ENCODE measurements at regions not wholly inside any gene's neighbourhood (a gene's known extent, or its start where the extent isn't known, plus 50 kb on each side); places are given as distances from the start of the nearest gene placed in this dataset.

DNA sequence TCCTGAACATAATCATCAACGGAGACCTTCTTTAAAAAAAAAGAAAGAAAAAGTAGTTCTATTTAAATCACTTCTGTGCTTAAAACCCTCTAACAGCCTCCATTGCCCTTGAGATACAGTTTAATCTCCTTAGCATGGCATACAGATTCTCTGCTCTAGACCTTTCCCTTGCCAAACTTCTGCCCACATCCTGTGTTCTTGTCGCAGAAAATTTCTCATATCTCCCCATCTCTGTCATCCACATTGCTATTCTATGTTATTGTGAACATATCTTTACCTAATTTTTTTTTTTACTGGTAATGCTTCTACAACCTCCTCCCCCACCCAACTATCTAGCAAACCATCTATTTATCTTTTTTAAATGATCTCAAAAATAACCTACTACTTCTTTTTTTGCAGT lies 135.7 kb upstream of the PROX1 start:
- no peak for DNase-seq (ENCODE audit: low read depth)
- no peak overlapping the region for H3K4me3 ChIP-seq (ENCODE audit: control insufficient read depth, low read depth, low read length)
- TF ChIP-seq, protein P1, sequence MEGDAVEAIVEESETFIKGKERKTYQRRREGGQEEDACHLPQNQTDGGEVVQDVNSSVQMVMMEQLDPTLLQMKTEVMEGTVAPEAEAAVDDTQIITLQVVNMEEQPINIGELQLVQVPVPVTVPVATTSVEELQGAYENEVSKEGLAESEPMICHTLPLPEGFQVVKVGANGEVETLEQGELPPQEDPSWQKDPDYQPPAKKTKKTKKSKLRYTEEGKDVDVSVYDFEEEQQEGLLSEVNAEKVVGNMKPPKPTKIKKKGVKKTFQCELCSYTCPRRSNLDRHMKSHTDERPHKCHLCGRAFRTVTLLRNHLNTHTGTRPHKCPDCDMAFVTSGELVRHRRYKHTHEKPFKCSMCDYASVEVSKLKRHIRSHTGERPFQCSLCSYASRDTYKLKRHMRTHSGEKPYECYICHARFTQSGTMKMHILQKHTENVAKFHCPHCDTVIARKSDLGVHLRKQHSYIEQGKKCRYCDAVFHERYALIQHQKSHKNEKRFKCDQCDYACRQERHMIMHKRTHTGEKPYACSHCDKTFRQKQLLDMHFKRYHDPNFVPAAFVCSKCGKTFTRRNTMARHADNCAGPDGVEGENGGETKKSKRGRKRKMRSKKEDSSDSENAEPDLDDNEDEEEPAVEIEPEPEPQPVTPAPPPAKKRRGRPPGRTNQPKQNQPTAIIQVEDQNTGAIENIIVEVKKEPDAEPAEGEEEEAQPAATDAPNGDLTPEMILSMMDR (IDR thresholded peaks at IDR 0.05; ENCODE audit: control insufficient read depth, insufficient read depth, low read depth, low read length, missing control alignments) = no peak

GRCh38 chr1:213858581-213858980 lies 129.2 kb upstream of the PROX1 start:
- TF ChIP-seq, protein P1 (IDR thresholded peaks at IDR 0.05; ENCODE audit: control insufficient read depth, insufficient read depth, low read depth, low read length, missing control alignments) = no peak
- no peak for DNase-seq (ENCODE audit: low read depth)

GRCh38 chr1:213861841-213862240 lies 125.9 kb upstream of the PROX1 start:
- no peak for DNase-seq (ENCODE audit: low read depth)
- TF ChIP-seq, protein P1 (IDR thresholded peaks at IDR 0.05; ENCODE audit: control insufficient read depth, insufficient read depth, low read depth, low read length, missing control alignments) = no peak

More at GRCh38 chr1:213858581-213858980, 129.2 kb upstream of the PROX1 start:
- no peak overlapping the region for H3K4me3 ChIP-seq (ENCODE audit: control insufficient read depth, low read depth, low read length)

GRCh38 chr1:213864091-213864490 lies 123.7 kb upstream of the PROX1 start:
- TF ChIP-seq, protein P1 (IDR thresholded peaks at IDR 0.05; ENCODE audit: control insufficient read depth, insufficient read depth, low read depth, low read length, missing control alignments) = no peak
- no peak overlapping the region for H3K4me3 ChIP-seq (ENCODE audit: control insufficient read depth, low read depth, low read length)
- no peak for DNase-seq (ENCODE audit: low read depth)

More at GRCh38 chr1:213861841-213862240, 125.9 kb upstream of the PROX1 start:
- H3K4me3 ChIP-seq (ENCODE audit: control insufficient read depth, low read depth, low read length) = no peak overlapping the region

DNA sequence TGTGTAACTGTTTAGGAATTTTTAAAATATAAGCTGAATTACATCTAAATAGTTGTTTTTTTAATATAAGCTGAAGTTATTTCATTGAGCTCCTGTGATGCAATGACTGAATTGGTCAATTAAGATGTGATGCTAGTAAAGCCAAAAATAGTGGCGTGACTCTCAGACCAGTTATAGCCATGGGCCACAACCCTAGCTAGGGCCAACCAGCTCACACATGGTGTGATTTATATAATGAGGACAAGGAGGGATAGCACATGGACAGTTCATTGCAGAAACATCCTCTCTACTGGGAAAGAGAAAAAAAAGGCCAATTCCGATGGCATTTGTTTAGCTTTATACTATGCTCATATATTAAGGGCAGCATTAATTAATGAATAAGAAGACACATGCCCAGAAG lies 119.3 kb upstream of the PROX1 start:
- TF ChIP-seq, protein P1 (IDR thresholded peaks at IDR 0.05; ENCODE audit: control insufficient read depth, insufficient read depth, low read depth, low read length, missing control alignments) = no peak
- no peak overlapping the region for H3K4me3 ChIP-seq (ENCODE audit: control insufficient read depth, low read depth, low read length)
- no peak for DNase-seq (ENCODE audit: low read depth)

DNA sequence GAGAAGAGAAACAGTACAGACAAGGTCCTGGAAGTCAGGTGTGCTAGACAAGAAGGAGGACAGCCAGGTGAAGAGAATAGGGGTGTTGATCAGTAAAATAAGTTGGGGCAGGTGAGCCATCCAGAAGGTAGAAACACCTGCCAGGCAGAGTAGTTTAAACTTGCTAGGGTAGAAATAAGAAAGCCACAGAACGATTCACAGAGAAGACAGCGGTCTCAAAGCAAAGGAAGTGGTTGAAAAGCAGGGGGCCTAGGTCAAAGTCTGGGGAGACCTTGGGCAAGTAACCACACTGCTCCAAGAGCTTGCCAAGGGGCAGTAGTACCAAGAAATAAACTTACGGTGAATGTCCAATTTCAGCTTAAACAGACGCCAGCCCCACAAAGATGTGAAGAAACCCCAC lies 116.6 kb upstream of the PROX1 start:
- TF ChIP-seq, protein P1 (IDR thresholded peaks at IDR 0.05; ENCODE audit: control insufficient read depth, insufficient read depth, low read depth, low read length, missing control alignments) = no peak

DNA sequence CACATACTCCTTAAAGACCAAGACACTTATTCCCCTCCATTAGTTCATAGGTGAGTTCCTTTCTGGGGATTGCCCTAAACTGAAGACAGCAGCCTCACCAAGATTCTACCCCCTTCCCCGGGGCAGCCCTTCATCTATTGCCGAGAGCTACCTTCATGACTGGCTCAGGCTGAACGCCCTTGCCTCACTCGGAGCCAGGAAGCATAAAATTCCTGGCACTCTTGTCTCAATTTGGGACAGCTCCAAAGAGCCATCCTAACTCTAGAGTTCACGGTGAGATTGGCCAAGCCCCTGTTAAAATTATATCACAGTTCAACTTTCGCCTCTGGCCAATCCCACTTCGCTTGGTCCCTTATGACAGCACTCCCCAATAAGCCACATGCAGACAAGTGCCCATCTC lies 113.0 kb upstream of the PROX1 start:
- TF ChIP-seq, protein P1 (IDR thresholded peaks at IDR 0.05; ENCODE audit: control insufficient read depth, insufficient read depth, low read depth, low read length, missing control alignments) = no peak
- DNase-seq (ENCODE audit: low read depth) = no peak

More for the DNA sequence above, 116.6 kb upstream of the PROX1 start:
- no peak for DNase-seq (ENCODE audit: low read depth)
- H3K4me3 ChIP-seq (ENCODE audit: control insufficient read depth, low read depth, low read length) = no peak overlapping the region

More for the DNA sequence above, 113.0 kb upstream of the PROX1 start:
- no peak overlapping the region for H3K4me3 ChIP-seq (ENCODE audit: control insufficient read depth, low read depth, low read length)

All from AG09309 (cell line).